Esophagus muscularis mucosa (tissue), 4 donors: ENCODE measurements at regions not wholly inside any gene's neighbourhood (a gene's known extent, or its start where the extent isn't known, plus 50 kb on each side); places are given as distances from the start of the nearest gene placed in this dataset.

Experiments used
- CTCF ChIP-seq, 3 experiments: fragments of 200-600 bp in 2 of 3; fragments of 450-650 bp in 1 of 3; sonication (generic) in 2 of 3; IDR thresholded peaks; one replicate each; pipeline ENCODE4 v1.5.1; 2017 to 2019; ENCODE audit warnings: antibody characterized with exemption in 3 of 3, mild to moderate bottlenecking in 2 of 3, moderate library complexity in 1 of 3
- EP300 ChIP-seq: sonication (generic); formaldehyde crosslinking; IDR thresholded peaks from one replicate; pipeline ENCODE4 v1.6.1; 2017; ENCODE audit warnings: antibody characterized with exemption
- POLR2A ChIP-seq: fragments of 450-650 bp; IDR thresholded peaks from one replicate; pipeline ENCODE4 v1.6.1; 2017; ENCODE audit warnings: antibody characterized with exemption, moderate library complexity, mild to moderate bottlenecking, low read depth
- POLR2AphosphoS5 ChIP-seq, 2 donors: sonication (generic); formaldehyde crosslinking; IDR thresholded peaks; one replicate each; pipeline ENCODE4 v1.6.1; 2017; ENCODE audit warnings: antibody characterized with exemption in 2 of 2

GRCh38 chr5:74491586-74491985 is 148.9 kb downstream of the ENC1 start:
- TF ChIP-seq POLR2AphosphoS5 (IDR thresholded peaks at IDR 0.05) (no peak), POLR2A (no peak), CTCF (IDR thresholded peaks at IDR 0.05) (no peak), EP300 (no peak)
